T-cell (primary cell): ENCODE measurements at regions not wholly inside any gene's neighbourhood (a gene's known extent, or its start where the extent isn't known, plus 50 kb on each side); places are given as distances from the start of the nearest gene placed in this dataset.
A peak's percentile ranks its signal among the peaks of the same experiment; 100 is the strongest.

ENCODE experiments used
- ATAC-seq, 4 experiments: fragments of 200-7000 bp in 3 of 4; fragments of 150-1000 bp in 1 of 4; cut with Tn5 transposase; replicated peaks in 1 of 4; 1 replicate in 3 of 4; 2 replicates in 1 of 4; pipeline ENCODE4 v1.10.0; 2021; ENCODE audit warnings: moderate library complexity in 3 of 4, mild to moderate bottlenecking in 2 of 4, moderate number of reproducible peaks in 1 of 4
- CTCF ChIA-PET, 2 donors: fragments of 300-600 bp; sonication (Branson Sonifier 250); formaldehyde crosslinking; loops; one replicate each; lab custom pipeline; 2022; ENCODE audit warnings: antibody characterized with exemption in 2 of 2; lab: Charles Lee
- POLR2A ChIA-PET, 2 donors: fragments of 300-600 bp; sonication (Branson Sonifier 250); formaldehyde crosslinking; loops; one replicate each; lab custom pipeline; 2022; ENCODE audit warnings: antibody characterized with exemption in 2 of 2; lab: Charles Lee
- DNase-seq, 35 experiments: peaks; one replicate each; pipeline versions ENCODE4 v3.0.0 to v3.0.0-alpha.2; 2013 to 2023
- H3K27ac ChIP-seq: one replicate; pipeline ENCODE4 v1.5.1; 2013; ENCODE audit warnings: low read length
- H3K27me3 ChIP-seq, 2 experiments: replicated peaks in 1 of 2; 1 replicate in 1 of 2; 2 replicates in 1 of 2; pipeline versions ENCODE4 v1.6.1 to v1.7.0; 2013; ENCODE audit warnings: low read length in 1 of 2, mixed read lengths in 1 of 2; ENCODE audit not compliant: control insufficient read depth in 2 of 2, insufficient read depth in 2 of 2; ENCODE audit errors: extremely low read depth in 1 of 2
- H3K36me3 ChIP-seq, 2 donors: 1 replicate in 1 of 2; 2 replicates in 1 of 2; pipeline versions ENCODE4 v1.6.1 to v1.7.0; 2013; ENCODE audit warnings: low read length in 1 of 2; ENCODE audit not compliant: control insufficient read depth in 2 of 2, insufficient read depth in 1 of 2; ENCODE audit errors: extremely low read depth in 1 of 2
- H3K4me1 ChIP-seq, 2 experiments: 1 replicate in 1 of 2; 2 replicates in 1 of 2; pipeline versions ENCODE4 v1.6.1 to v1.7.0; 2013; ENCODE audit warnings: low read length in 2 of 2, mixed read lengths in 1 of 2; ENCODE audit not compliant: insufficient read depth in 2 of 2, control insufficient read depth in 1 of 2; ENCODE audit errors: extremely low read depth in 1 of 2
- H3K4me3 ChIP-seq, 2 donors: 1 replicate in 1 of 2; 2 replicates in 1 of 2; pipeline versions ENCODE4 v1.5.1 to v1.7.0; 2013; ENCODE audit warnings: mild to moderate bottlenecking in 2 of 2, low read length in 1 of 2, moderate library complexity in 1 of 2; ENCODE audit not compliant: control insufficient read depth in 1 of 2; ENCODE audit errors: extremely low read depth in 1 of 2
- H3K9me3 ChIP-seq: 2 replicates; pipeline ENCODE4 v1.7.0; 2013
- H3K27ac Mint-ChIP-seq, 2 donors: one replicate each; pipeline ENCODE4 v1.8.0; 2020 to 2021; ENCODE audit warnings: mild to moderate bottlenecking in 2 of 2, mixed read lengths in 2 of 2
- H3K27me3 Mint-ChIP-seq, 2 donors: one replicate each; pipeline ENCODE4 v1.8.0; 2021 to 2022; ENCODE audit warnings: mixed read lengths in 2 of 2
- H3K36me3 Mint-ChIP-seq: one replicate; pipeline ENCODE4 v1.8.0; 2021; ENCODE audit warnings: mixed read lengths
- H3K4me1 Mint-ChIP-seq, 3 donors: one replicate each; pipeline ENCODE4 v1.8.0; 2020 to 2022; ENCODE audit warnings: mixed read lengths in 3 of 3, mild to moderate bottlenecking in 1 of 3
- H3K4me3 Mint-ChIP-seq, 3 donors: one replicate each; pipeline ENCODE4 v1.8.0; 2020 to 2022; ENCODE audit warnings: mild to moderate bottlenecking in 3 of 3, mixed read lengths in 3 of 3, moderate library complexity in 3 of 3
- H3K9me3 Mint-ChIP-seq, 3 donors: one replicate each; pipeline ENCODE4 v1.8.0; 2020 to 2022; ENCODE audit warnings: mixed read lengths in 3 of 3
- WGBS: methylation state at CpG from one replicate; pipeline ENCODE4 v1.1.5; 2013; ENCODE audit warnings: missing lambda C conversion rate; ENCODE audit not compliant: insufficient coverage; 5-methylcytosine and 5-hydroxymethylcytosine counted together

DNA sequence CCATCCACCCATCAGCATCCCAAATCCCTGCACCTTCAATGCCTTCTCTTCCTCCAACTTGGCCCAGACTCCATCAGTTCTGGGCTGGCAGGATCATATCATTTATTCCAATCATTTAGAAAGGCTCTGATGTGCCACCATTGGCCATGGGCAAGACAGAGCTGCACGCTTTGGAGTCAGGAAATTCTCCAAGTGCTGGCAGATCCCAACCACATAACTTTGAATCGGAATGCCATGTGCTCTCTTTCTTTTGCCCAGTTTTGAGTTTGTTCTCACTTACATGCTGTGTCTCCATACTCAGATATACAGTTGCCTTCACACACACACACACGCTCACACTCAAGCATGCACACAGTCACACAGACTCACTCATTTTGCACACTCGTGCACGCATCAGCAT, 85.7 kb upstream of the GHITM start:
- Mint-ChIP-seq H3K27me3 (peaks cover 6 to 21% of the 10 kb centered on the region in 2 donors), H3K9me3 (peaks cover 4 to 5% (median 5%) of the 10 kb centered on the region in 3 donors), H3K36me3 (no peaks in the 10 kb centered on the region), H3K4me1 (no peaks in the 10 kb centered on the region), H3K4me3 (no peak overlapping the region), H3K27ac (no peak overlapping the region)
- Histone ChIP-seq H3K36me3 (no peaks in the 10 kb centered on the region), H3K4me3 (no peak overlapping the region), H3K9me3 (no peaks in the 10 kb centered on the region), H3K27ac (no peak overlapping the region), H3K27me3 (no peaks in the 10 kb centered on the region), H3K4me1 (no peaks in the 10 kb centered on the region)
- no peak for DNase-seq
- CTCF ChIA-PET, result no interaction called here
- no peak for ATAC-seq
- POLR2A ChIA-PET, result no interaction called here
- 94% methylated on average over 3 of the region's 5 CpGs for WGBS

DNA sequence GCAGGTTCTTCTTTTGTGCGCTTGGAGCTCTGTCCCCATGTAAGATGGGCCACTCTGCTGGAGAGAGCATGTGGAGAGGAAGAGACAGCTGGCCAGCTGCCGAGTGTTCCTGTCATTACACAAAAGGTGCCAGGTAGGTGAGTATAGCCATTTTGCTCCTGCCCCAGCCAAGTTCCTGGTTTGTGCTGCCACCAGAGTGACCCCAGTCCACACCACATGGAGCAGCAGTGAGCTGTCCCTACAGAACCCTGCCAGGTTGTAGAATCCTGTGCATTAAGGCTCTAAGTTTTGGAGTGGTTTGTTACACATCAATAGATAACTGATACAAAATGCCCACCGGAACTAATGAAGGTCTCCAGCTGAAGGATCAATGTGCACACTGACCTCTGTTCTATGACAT, 84.6 kb upstream of the GHITM start:
- DNase-seq (no peak), ATAC-seq (no peak)
- no peak overlapping the region for H3K27ac ChIP-seq
- peaks cover 6 to 15% of the 10 kb centered on the region in 2 donors for H3K27me3 Mint-ChIP-seq
- no peaks in the 10 kb centered on the region for H3K9me3 ChIP-seq
- no peaks in the 10 kb centered on the region for H3K4me1 ChIP-seq
- H3K4me3 ChIP-seq, result no peak overlapping the region
- peaks cover 0 to under 1% (median 0%) of the 10 kb centered on the region in 3 donors for H3K9me3 Mint-ChIP-seq
- POLR2A ChIA-PET, result no interaction called here
- H3K27ac Mint-ChIP-seq, result no peak overlapping the region
- H3K4me1 Mint-ChIP-seq, result no peaks in the 10 kb centered on the region
- no peaks in the 10 kb centered on the region for H3K27me3 ChIP-seq
- no peak overlapping the region for H3K4me3 Mint-ChIP-seq
- H3K36me3 Mint-ChIP-seq, result no peaks in the 10 kb centered on the region
- no CpG with 5 or more reads among the region's 3 CpGs for WGBS
- H3K36me3 ChIP-seq, result no peaks in the 10 kb centered on the region
- CTCF ChIA-PET, result no interaction called here

- no peaks in the 10 kb centered on the region for H3K4me1 ChIP-seq
- Mint-ChIP-seq H3K9me3 (no peaks in the 10 kb centered on the region), H3K4me3 (no peak overlapping the region), H3K36me3 (no peaks in the 10 kb centered on the region), H3K27me3 (peaks cover 10 to 21% of the 10 kb centered on the region in 2 donors), H3K27ac (no peak overlapping the region), H3K4me1 (no peaks in the 10 kb centered on the region)
- H3K27ac ChIP-seq, result no peak overlapping the region
- H3K9me3 ChIP-seq, result no peaks in the 10 kb centered on the region
- no peak overlapping the region for H3K4me3 ChIP-seq
- peaks cover 0 to 5% of the 10 kb centered on the region in 2 experiments for H3K27me3 ChIP-seq
- POLR2A ChIA-PET, result interaction anchor here in 1 of 2 donors (0.6 kb wide), 1 partner anchor 514 kb away, joined by 3 read pairs; no protein-coding TSS in a partner anchor
- ATAC-seq (no peak), DNase-seq (peak in 1 of 35 experiments; percentile 1)
- WGBS, result 55% methylated on average over 2 of the region's 3 CpGs
- H3K36me3 ChIP-seq, result no peaks in the 10 kb centered on the region
- CTCF ChIA-PET, result no interaction called here
Observed at GRCh38 chr10:84059526-84059925, 79.8 kb upstream of the GHITM start.

DNA sequence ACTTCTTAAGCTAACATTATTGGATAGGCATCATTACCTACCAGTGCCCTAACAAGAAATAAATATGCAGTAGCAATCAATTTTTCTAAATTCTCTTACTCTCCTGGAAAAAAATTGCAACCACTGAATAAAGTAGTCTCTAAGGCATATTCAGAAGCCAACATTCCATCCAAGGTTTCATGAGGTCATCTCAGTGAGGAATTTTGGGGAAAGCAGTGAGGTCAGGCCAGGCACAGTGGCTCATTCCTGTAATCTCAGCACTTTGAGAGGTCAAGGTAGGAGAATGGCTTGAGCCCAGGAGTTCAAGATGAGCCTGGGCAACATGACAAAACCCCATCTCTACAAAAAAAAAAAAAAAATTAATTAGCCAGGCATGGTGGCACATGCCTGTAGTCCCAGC, 75.9 kb upstream of the GHITM start:
- Mint-ChIP-seq H3K9me3 (no peaks in the 10 kb centered on the region), H3K27ac (no peak overlapping the region), H3K36me3 (no peaks in the 10 kb centered on the region), H3K4me1 (no peaks in the 10 kb centered on the region), H3K27me3 (peaks cover 18 to 29% of the 10 kb centered on the region in 2 donors), H3K4me3 (no peak overlapping the region)
- H3K9me3 ChIP-seq, result no peaks in the 10 kb centered on the region
- no peak overlapping the region for H3K4me3 ChIP-seq
- peaks cover 0 to 12% of the 10 kb centered on the region in 2 experiments for H3K27me3 ChIP-seq
- no peak overlapping the region for H3K27ac ChIP-seq
- H3K4me1 ChIP-seq, result no peaks in the 10 kb centered on the region
- DNase-seq (no peak), ATAC-seq (no peak)
- POLR2A ChIA-PET, result no interaction called here
- H3K36me3 ChIP-seq, result no peaks in the 10 kb centered on the region
- CTCF ChIA-PET, result no interaction called here

DNA sequence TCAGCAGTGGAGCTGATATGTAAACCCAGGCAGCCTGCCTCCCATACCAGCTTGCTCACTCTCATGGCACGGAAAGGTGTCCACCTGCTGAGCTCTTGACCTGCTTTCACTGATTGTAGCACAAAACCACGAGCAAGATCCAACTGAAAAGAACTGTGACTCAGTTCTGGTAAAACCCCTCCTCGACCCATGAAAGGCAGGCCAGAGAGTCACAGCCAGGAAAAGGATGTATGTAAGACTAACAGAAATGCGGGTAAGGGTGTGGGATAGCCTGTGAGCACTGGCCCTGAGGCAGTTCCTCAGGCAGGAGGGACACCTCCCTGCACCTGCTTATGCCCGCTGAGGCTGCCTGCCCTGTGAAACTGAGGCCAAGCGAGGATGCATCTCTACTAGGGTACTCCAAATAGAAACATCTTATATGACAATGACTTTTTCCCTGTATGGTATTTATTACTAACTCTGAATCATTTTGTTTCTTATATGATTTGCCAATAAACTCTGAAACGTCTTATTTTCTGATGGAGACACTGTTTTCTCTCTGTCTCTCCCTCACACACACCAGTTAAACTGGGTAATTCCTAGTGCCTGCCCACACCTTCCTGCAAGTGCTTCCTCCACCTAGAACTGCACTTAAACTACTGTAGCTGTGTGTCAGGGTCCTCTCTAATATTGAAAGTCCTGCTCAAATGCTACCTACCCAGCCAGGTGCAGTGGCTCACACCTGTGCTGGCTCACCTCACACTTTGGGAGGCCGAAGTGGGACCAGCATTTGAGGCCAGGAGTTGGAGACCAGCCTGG, 73.3 kb upstream of the GHITM start:
- no peak for ATAC-seq
- CTCF ChIA-PET, result no interaction called here
- H3K4me3 Mint-ChIP-seq, result no peak overlapping the region

GRCh38 chr10:84074521-84074920, 64.8 kb upstream of the GHITM start:
- WGBS, result no CpG with 5 or more reads among the region's 3 CpGs
- no peak overlapping the region for H3K27ac Mint-ChIP-seq

More for the DNA sequence above, 73.3 kb upstream of the GHITM start:
- Histone ChIP-seq H3K27ac (no peak overlapping the region), H3K27me3 (peaks cover 0 to 12% of the 10 kb centered on the region in 2 experiments), H3K36me3 (no peaks in the 10 kb centered on the region), H3K4me3 (no peak overlapping the region), H3K4me1 (no peaks in the 10 kb centered on the region), H3K9me3 (no peaks in the 10 kb centered on the region)
- POLR2A ChIA-PET, result no interaction called here
- DNase-seq, result no peak
- 49% methylated on average over 4 of the region's 8 CpGs for WGBS
- H3K27ac Mint-ChIP-seq, result no peak overlapping the region
- H3K36me3 Mint-ChIP-seq, result no peaks in the 10 kb centered on the region
- H3K27me3 Mint-ChIP-seq, result peaks cover 18 to 24% of the 10 kb centered on the region in 2 donors
- H3K9me3 Mint-ChIP-seq, result peaks cover 4% of the 10 kb centered on the region in 3 donors
- H3K4me1 Mint-ChIP-seq, result no peaks in the 10 kb centered on the region

More at GRCh38 chr10:84074521-84074920, 64.8 kb upstream of the GHITM start:
- POLR2A ChIA-PET, result no interaction called here
- Histone ChIP-seq H3K36me3 (no peaks in the 10 kb centered on the region), H3K4me3 (no peak overlapping the region), H3K4me1 (no peaks in the 10 kb centered on the region), H3K9me3 (no peaks in the 10 kb centered on the region), H3K27me3 (peaks cover 0 to 2% of the 10 kb centered on the region in 2 experiments), H3K27ac (no peak overlapping the region)
- Mint-ChIP-seq H3K4me1 (no peaks in the 10 kb centered on the region), H3K36me3 (no peaks in the 10 kb centered on the region), H3K9me3 (peaks cover 4% of the 10 kb centered on the region in 3 donors), H3K4me3 (no peak overlapping the region), H3K27me3 (peaks cover 7 to 11% of the 10 kb centered on the region in 2 donors)
- DNase-seq (no peak), ATAC-seq (no peak)
- CTCF ChIA-PET, result no interaction called here
